HCT116 (cell line): ENCODE measurements at regions not wholly inside any gene's neighbourhood (a gene's known extent, or its start where the extent isn't known, plus 50 kb on each side); places are given as distances from the start of the nearest gene placed in this dataset.

Experiments used
- ATAC-seq: fragments of 200-7000 bp; cut with Tn5 transposase; 2 replicates; pipeline ENCODE4 v1.9.1; 2020; ENCODE audit warnings: mild to moderate bottlenecking, moderate library complexity
- BruUV-seq: library from RNA; stranded (reverse); fragments of 400-500 nt; replicated peaks from 2 replicates; lab custom pipeline; 2021; lab: Mats Ljungman, UMichigan
- CTCF ChIA-PET: fragments of 300-600 bp; sonication (Branson Sonifier 250); formaldehyde crosslinking; loops from one replicate; lab custom pipeline; 2021; ENCODE audit warnings: antibody characterized with exemption; lab: Charles Lee
- POLR2A ChIA-PET: fragments of 300-600, 350-600 bp; sonication (Branson Sonifier 250); formaldehyde crosslinking; loops from one replicate; lab custom pipeline; 2021; ENCODE audit warnings: antibody characterized with exemption; lab: Charles Lee
- RAD21 ChIA-PET, 2 experiments: fragments of 300-600 bp; sonication (Branson Sonifier 250); formaldehyde crosslinking; loops; one replicate each; lab custom pipeline; 2023; ENCODE audit warnings: low total read pairs in 2 of 2; ENCODE audit not compliant: uncharacterized antibody in 2 of 2, unreplicated experiment in 2 of 2, low non-redundant PET in 1 of 2; lab: Charles Lee
- DNase-seq: peaks from one replicate; pipeline ENCODE4 v3.0.0-alpha.2; 2010; ENCODE audit warnings: low read depth, low spot score
- H2AFZ ChIP-seq: fragments of 200-600 bp; shearing (Covaris generic), sonication (generic); 2 replicates; pipeline ENCODE4 v1.6.1; 2017; ENCODE audit warnings: low read depth, mixed run types, mixed read lengths, antibody characterized with exemption, low read length; ENCODE audit not compliant: poor library complexity, severe bottlenecking
- H3K27ac ChIP-seq: 2 replicates; pipeline ENCODE4 v1.5.1; 2012; ENCODE audit warnings: low read depth, low read length
- H3K27me3 ChIP-seq: fragments of 200-600 bp; sonication (generic); 2 replicates; pipeline ENCODE4 v1.6.1; 2016; ENCODE audit warnings: mixed run types, low read length, mixed read lengths; ENCODE audit not compliant: insufficient read depth
- H3K36me3 ChIP-seq, 2 experiments: fragments of 200-500 bp in 1 of 2; fragments of 200-600 bp in 1 of 2; sonication (Bioruptor generic) in 1 of 2; sonication (generic) in 1 of 2; 2 replicates each; pipeline versions ENCODE4 v1.5.1 to v1.6.1; 2014 to 2016; ENCODE audit warnings: low read length in 2 of 2, inconsistent platforms in 1 of 2, mixed read lengths in 1 of 2, mixed run types in 1 of 2; ENCODE audit not compliant: insufficient read depth in 2 of 2, control insufficient read depth in 1 of 2
- H3K4me1 ChIP-seq, 2 experiments: fragments of 200-600 bp in 1 of 2; sonication (generic) in 1 of 2; 2 replicates each; pipeline versions ENCODE4 v1.5.1 to v1.6.1; 2012 to 2017; ENCODE audit warnings: low read length in 2 of 2, inconsistent platforms in 1 of 2, mild to moderate bottlenecking in 1 of 2, mixed read lengths in 1 of 2, mixed run types in 1 of 2, moderate library complexity in 1 of 2; ENCODE audit not compliant: insufficient read depth in 2 of 2, control insufficient read depth in 1 of 2
- H3K4me2 ChIP-seq: fragments of 200-600 bp; sonication (generic); 2 replicates; pipeline ENCODE4 v1.6.1; 2017; ENCODE audit warnings: mixed run types, low read length, mixed read lengths
- H3K4me3 ChIP-seq, 2 experiments: fragments of 200-600 bp in 1 of 2; sonication (generic) in 1 of 2; replicated peaks in 1 of 2; 2 replicates each; pipeline ENCODE4 v1.5.1; 2011 to 2016; ENCODE audit warnings: low read length in 2 of 2, control low read depth in 1 of 2, low read depth in 1 of 2, mild to moderate bottlenecking in 1 of 2, mixed read lengths in 1 of 2, mixed run types in 1 of 2
- H3K79me2 ChIP-seq: fragments of 200-600 bp; sonication (generic); 2 replicates; pipeline ENCODE4 v1.6.1; 2017; ENCODE audit warnings: mild to moderate bottlenecking, mixed run types, low read length, moderate library complexity, mixed read lengths; ENCODE audit not compliant: insufficient read depth
- H3K9ac ChIP-seq: fragments of 200-600 bp; sonication (generic); 2 replicates; pipeline ENCODE4 v1.6.1; 2016; ENCODE audit warnings: low read length, mixed read lengths
- H3K9me2 ChIP-seq: fragments of 200-600 bp; sonication (generic), shearing (Covaris generic); 2 replicates; pipeline ENCODE4 v1.6.1; 2017; ENCODE audit warnings: mixed run types, mild to moderate bottlenecking, moderate library complexity; ENCODE audit not compliant: insufficient read depth
- H3K9me3 ChIP-seq, 2 experiments: fragments of 200-500 bp in 1 of 2; fragments of 200-600 bp in 1 of 2; sonication (Bioruptor generic) in 1 of 2; sonication (generic) in 1 of 2; 2 replicates each; pipeline ENCODE4 v1.6.1; 2014 to 2017; ENCODE audit warnings: low read length in 2 of 2, mixed read lengths in 2 of 2, inconsistent platforms in 1 of 2, low read depth in 1 of 2, mild to moderate bottlenecking in 1 of 2, mixed run types in 1 of 2, moderate library complexity in 1 of 2; ENCODE audit not compliant: control insufficient read depth in 1 of 2, insufficient read depth in 1 of 2
- H4K20me1 ChIP-seq: fragments of 200-600 bp; sonication (generic), shearing (Covaris generic); 2 replicates; pipeline ENCODE4 v1.6.1; 2017; ENCODE audit warnings: mixed run types, mild to moderate bottlenecking, moderate library complexity; ENCODE audit not compliant: insufficient read depth
- ATF3 ChIP-seq: IDR thresholded peaks from 2 replicates; pipeline ENCODE4 v1.6.1; 2012
- CEBPB ChIP-seq: IDR thresholded peaks from 2 replicates; pipeline ENCODE4 v1.6.1; 2012; ENCODE audit warnings: low read depth
- FOSL1 ChIP-seq: IDR thresholded peaks from 2 replicates; pipeline ENCODE4 v1.6.1; 2012; ENCODE audit warnings: low read depth
- JUND ChIP-seq: IDR thresholded peaks from 2 replicates; pipeline ENCODE4 v1.6.1; 2012
- MAX ChIP-seq: IDR thresholded peaks from 2 replicates; pipeline ENCODE4 v1.6.1; 2012
- POLR2A ChIP-seq: IDR thresholded peaks from 2 replicates; pipeline ENCODE4 v1.7.0; 2011; ENCODE audit warnings: borderline replicate concordance; ENCODE audit not compliant: insufficient read depth, insufficient read length; ENCODE audit errors: extremely low read depth
- POLR2AphosphoS5 ChIP-seq: IDR thresholded peaks from 2 replicates; pipeline ENCODE4 v1.6.1; 2011; ENCODE audit warnings: mild to moderate bottlenecking, low read depth, low read length, moderate library complexity
- REST ChIP-seq: IDR thresholded peaks from 2 replicates; pipeline ENCODE4 v1.6.1; 2012; ENCODE audit warnings: low read depth
- SRF ChIP-seq: IDR thresholded peaks from 2 replicates; pipeline ENCODE4 v1.6.1; 2012; ENCODE audit warnings: low read depth
- ZFX ChIP-seq: fragments of 450-650 bp; IDR thresholded peaks from 2 replicates; pipeline ENCODE4 v1.6.1; 2017
- ZNF274 ChIP-seq: fragments of 200-500 bp; sonication (Bioruptor generic); IDR thresholded peaks from 2 replicates; pipeline ENCODE4 v1.6.1; 2014; ENCODE audit warnings: mild to moderate bottlenecking, low read depth, low read length, inconsistent platforms
- intact Hi-C: fragments of 100-400 bp; cut with micrococcal nuclease; formaldehyde crosslinking; loops from 2 replicates; pipeline ENCODE4 v1.10.0; 2022

GRCh38 chr4:112940336-112940735, 109.1 kb upstream of the ANK2 start:
- RAD21 ChIA-PET, result interaction anchor here in 1 of 2 experiments (0.6 kb wide), 1 partner anchor 210 kb away, joined by 7 read pairs; no protein-coding TSS in a partner anchor
- H3K9ac ChIP-seq, result no peak overlapping the region
- BruUV-seq, result no TSS peak
- peaks cover 0 to 3% of the 10 kb centered on the region in 2 experiments; a peak in 2 of 4 replicates for H3K9me3 ChIP-seq
- ATAC-seq (no peak), DNase-seq (no peak)
- no peaks in the 10 kb centered on the region for H3K27me3 ChIP-seq
- no peak for TF ChIP-seq JUND
- TF ChIP-seq POLR2A, result no peak
- no peak for TF ChIP-seq REST
- no peak for TF ChIP-seq ZNF274
- TF ChIP-seq MAX, result no peak
- no peak for TF ChIP-seq CEBPB
- no peak for TF ChIP-seq POLR2AphosphoS5
- TF ChIP-seq FOSL1, result no peak
- TF ChIP-seq ATF3, result no peak
- TF ChIP-seq SRF, result no peak
- TF ChIP-seq ZFX, result no peak
- H3K4me1 ChIP-seq, result no peaks in the 10 kb centered on the region
- no peaks in the 10 kb centered on the region for H3K9me2 ChIP-seq
- H2AFZ ChIP-seq, result no peak overlapping the region
- POLR2A ChIA-PET, result no interaction called here
- intact Hi-C loops, result no loop called here
- CTCF ChIA-PET, result interaction anchor here (0.7 to 3.6 kb wide), 2 partner anchors 12 to 175 kb away, joined by 3 to 35 read pairs; no protein-coding TSS in a partner anchor
- H3K27ac ChIP-seq, result no peak overlapping the region
- no peak overlapping the region for H3K4me2 ChIP-seq
- H3K36me3 ChIP-seq, result no peaks in the 10 kb centered on the region
- H3K79me2 ChIP-seq, result no peaks in the 10 kb centered on the region
- H4K20me1 ChIP-seq, result no peaks in the 10 kb centered on the region
- H3K4me3 ChIP-seq, result no peak overlapping the region
